ENCODE measurements at regions not wholly inside any gene's neighbourhood (a gene's known extent, or its start where the extent isn't known, plus 50 kb on each side); places are given as distances from the start of the nearest gene placed in this dataset.
A peak's percentile ranks its signal among the peaks of the same experiment; 100 is the strongest.
"Not testable (repeated sequence)": the region's sequence is repeated elsewhere in the genome, so short reads cannot be mapped to it uniquely, and the experiment has no call there.

DNA sequence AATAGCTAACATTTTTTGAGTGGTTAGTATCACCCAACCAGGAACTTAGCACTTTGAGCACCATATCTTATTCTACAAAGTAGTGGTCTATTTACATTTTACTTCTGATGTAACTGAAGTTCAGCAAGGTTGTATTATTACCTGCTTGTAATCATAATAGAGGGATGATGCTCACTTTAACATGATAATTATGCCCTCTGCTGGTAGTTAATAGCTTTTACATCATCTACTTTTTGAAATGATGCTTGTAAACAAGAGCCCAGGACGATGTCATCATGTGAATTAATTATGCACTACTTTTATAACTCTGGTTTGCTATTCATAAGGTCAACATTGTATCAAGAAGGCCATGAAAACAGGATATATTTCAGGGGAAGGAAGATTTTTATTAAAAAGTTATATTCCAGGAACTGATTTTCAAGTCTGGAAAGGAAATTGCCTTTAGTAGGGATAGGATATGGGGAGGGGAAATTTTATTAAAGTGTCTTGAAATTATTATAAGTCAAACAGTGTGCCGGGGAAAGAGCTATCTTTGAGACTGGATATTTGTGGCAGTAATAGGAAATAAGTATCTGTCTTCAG is 80.3 kb upstream of the SCIN start:
- peaks cover 29% of the 10 kb centered on the region for H3K4me1 ChIP-seq (ENCODE audit: control insufficient read depth, insufficient read depth, low read length)
- H3K27ac ChIP-seq (ENCODE audit: low read depth, low read length), result no peak overlapping the region
- H3K9ac ChIP-seq (ENCODE audit: low read depth, low read length), result no peak overlapping the region
- no peaks in the 10 kb centered on the region for H3K36me3 ChIP-seq (ENCODE audit: control insufficient read depth, insufficient read depth, low read length)
- no peak overlapping the region for H3K4me3 ChIP-seq (ENCODE audit: low read depth, low read length)
- H3K9me3 ChIP-seq (ENCODE audit: control insufficient read depth, insufficient read depth, low read length), result no peaks in the 10 kb centered on the region
- H3K27me3 ChIP-seq (ENCODE audit: control insufficient read depth, insufficient read depth, low read length), result no peaks in the 10 kb centered on the region

DNA sequence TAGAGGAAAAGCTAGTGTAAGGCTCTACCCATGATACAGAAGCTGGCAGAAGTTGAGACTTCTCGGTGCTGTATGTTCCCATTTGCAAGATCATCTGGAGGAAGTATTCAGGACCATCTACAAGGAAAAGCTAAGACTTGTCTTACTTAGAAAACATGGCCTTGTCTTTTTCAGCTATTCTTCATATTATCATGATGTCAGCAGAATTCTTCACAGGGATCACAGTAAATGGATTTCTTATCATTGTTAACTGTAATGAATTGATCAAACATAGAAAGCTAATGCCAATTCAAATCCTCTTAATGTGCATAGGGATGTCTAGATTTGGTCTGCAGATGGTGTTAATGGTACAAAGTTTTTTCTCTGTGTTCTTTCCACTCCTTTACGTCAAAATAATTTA is 79.6 kb upstream of the SCIN start:
- Histone ChIP-seq H3K9me3 (ENCODE audit: control insufficient read depth, insufficient read depth, low read length) (no peaks in the 10 kb centered on the region), H3K27me3 (ENCODE audit: control insufficient read depth, insufficient read depth, low read length) (no peaks in the 10 kb centered on the region), H3K4me1 (ENCODE audit: control insufficient read depth, insufficient read depth, low read length) (peaks cover 29% of the 10 kb centered on the region), H3K9ac (ENCODE audit: low read depth, low read length) (no peak overlapping the region), H3K4me3 (ENCODE audit: low read depth, low read length) (no peak overlapping the region), H3K27ac (ENCODE audit: low read depth, low read length) (no peak overlapping the region), H3K36me3 (ENCODE audit: control insufficient read depth, insufficient read depth, low read length) (no peaks in the 10 kb centered on the region)

DNA sequence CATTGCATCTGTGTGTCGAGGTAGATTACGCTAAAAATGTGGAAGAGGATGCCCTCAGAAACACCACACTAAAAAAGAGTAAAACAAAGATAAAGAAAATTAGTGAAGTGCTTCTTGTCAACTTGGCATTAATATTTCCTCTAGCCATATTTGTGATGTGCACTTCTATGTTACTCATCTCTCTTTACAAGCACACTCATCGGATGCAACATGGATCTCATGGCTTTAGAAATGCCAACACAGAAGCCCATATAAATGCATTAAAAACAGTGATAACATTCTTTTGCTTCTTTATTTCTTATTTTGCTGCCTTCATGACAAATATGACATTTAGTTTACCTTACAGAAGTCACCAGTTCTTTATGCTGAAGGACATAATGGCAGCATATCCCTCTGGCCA is 79.0 kb upstream of the SCIN start:
- no peak overlapping the region for H3K4me3 ChIP-seq (ENCODE audit: low read depth, low read length)
- H3K9me3 ChIP-seq (ENCODE audit: control insufficient read depth, insufficient read depth, low read length), result no peaks in the 10 kb centered on the region
- no peaks in the 10 kb centered on the region for H3K27me3 ChIP-seq (ENCODE audit: control insufficient read depth, insufficient read depth, low read length)
- H3K27ac ChIP-seq (ENCODE audit: low read depth, low read length), result no peak overlapping the region
- H3K36me3 ChIP-seq (ENCODE audit: control insufficient read depth, insufficient read depth, low read length), result no peaks in the 10 kb centered on the region
- H3K9ac ChIP-seq (ENCODE audit: low read depth, low read length), result no peak overlapping the region
- peaks cover 29% of the 10 kb centered on the region for H3K4me1 ChIP-seq (ENCODE audit: control insufficient read depth, insufficient read depth, low read length)

DNA sequence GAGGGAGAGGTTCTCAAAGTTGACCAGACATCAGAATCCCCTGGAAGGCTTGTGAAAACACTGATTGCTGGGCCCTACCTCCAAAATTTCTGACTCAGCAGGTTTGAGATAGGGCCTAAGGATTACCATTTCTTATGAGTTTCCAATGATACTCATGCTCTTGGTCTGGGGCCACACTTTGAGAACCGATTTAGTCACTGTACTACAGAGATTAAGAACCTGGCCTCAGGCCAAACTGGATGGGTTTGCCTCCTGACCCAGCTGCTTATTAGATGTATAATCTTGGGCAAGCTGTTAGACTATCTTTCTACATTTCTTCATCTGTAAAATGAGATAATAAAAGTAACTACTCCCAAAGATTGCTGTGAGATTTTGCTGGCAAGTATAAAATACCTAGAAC is 77.1 kb upstream of the SCIN start:
- Histone ChIP-seq H3K27ac (ENCODE audit: low read depth, low read length) (no peak overlapping the region), H3K27me3 (ENCODE audit: control insufficient read depth, insufficient read depth, low read length) (no peaks in the 10 kb centered on the region), H3K9me3 (ENCODE audit: control insufficient read depth, insufficient read depth, low read length) (no peaks in the 10 kb centered on the region), H3K4me3 (ENCODE audit: low read depth, low read length) (no peak overlapping the region), H3K4me1 (ENCODE audit: control insufficient read depth, insufficient read depth, low read length) (peaks cover 29% of the 10 kb centered on the region), H3K36me3 (ENCODE audit: control insufficient read depth, insufficient read depth, low read length) (no peaks in the 10 kb centered on the region), H3K9ac (ENCODE audit: low read depth, low read length) (no peak overlapping the region)

DNA sequence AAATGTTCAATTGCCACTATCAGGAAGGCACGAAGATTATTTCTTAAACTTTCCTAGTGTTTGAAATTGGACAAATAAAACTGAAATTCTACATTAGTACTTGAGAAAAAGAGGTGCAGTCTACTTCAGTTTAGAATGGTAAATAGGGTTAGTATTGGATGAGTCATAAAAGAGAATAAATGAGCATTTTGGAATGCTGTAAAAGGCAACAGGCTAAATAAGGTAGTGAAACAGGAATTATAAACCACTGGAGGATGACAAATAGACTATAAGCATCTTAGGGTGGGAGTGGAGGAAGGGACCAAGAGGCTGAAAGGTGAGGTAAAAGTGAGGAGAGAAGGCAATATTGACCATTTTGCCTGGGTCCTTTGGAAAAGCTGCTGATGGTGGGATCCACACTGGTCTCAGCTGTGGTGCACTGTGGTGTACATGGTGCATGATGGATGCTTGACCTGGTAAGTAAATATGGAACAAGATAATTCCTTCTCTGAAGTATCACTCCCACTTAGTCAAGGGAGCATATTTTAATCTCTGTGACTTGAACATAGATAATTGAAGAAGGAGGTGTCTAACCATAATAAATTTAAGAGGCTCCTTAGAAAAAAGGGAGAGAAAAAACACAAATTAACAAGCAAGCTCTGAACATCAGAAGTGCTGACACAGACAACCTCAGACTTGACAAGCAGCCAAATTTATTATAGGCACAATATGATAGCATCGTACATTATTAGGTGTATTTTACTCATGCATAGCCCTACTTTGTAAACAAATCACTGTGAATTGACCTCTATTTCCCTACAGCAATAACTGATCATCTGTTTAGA is 76.4 kb upstream of the SCIN start:
- Histone ChIP-seq H3K27me3 (ENCODE audit: control insufficient read depth, insufficient read depth, low read length) (no peaks in the 10 kb centered on the region), H3K4me1 (ENCODE audit: control insufficient read depth, insufficient read depth, low read length) (peaks cover 22% of the 10 kb centered on the region), H3K9ac (ENCODE audit: low read depth, low read length) (no peak overlapping the region), H3K36me3 (ENCODE audit: control insufficient read depth, insufficient read depth, low read length) (no peaks in the 10 kb centered on the region), H3K9me3 (ENCODE audit: control insufficient read depth, insufficient read depth, low read length) (no peaks in the 10 kb centered on the region), H3K4me3 (ENCODE audit: low read depth, low read length) (no peak overlapping the region), H3K27ac (ENCODE audit: low read depth, low read length) (no peak overlapping the region)

DNA sequence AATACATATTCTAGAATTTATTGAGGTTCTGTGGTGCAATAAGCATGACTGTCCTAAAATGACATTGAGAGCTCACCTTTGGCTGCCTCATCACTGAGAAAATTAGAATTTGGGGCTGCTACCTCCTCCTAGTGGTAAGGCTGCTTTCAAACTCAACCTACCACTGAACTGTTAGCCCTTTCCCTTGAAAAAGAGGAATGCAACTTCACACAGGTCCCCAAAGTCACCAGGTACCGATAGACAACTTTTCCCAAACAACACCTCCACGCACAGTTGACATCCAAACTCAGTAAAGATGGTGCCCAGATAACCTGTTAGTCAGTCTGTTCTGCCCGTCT is 75.9 kb upstream of the SCIN start:
- no peak overlapping the region for H3K4me3 ChIP-seq (ENCODE audit: low read depth, low read length)
- H3K4me1 ChIP-seq (ENCODE audit: control insufficient read depth, insufficient read depth, low read length), result peaks cover 16% of the 10 kb centered on the region
- H3K9me3 ChIP-seq (ENCODE audit: control insufficient read depth, insufficient read depth, low read length), result no peaks in the 10 kb centered on the region
- H3K27me3 ChIP-seq (ENCODE audit: control insufficient read depth, insufficient read depth, low read length), result no peaks in the 10 kb centered on the region
- no peaks in the 10 kb centered on the region for H3K36me3 ChIP-seq (ENCODE audit: control insufficient read depth, insufficient read depth, low read length)
- H3K9ac ChIP-seq (ENCODE audit: low read depth, low read length), result no peak overlapping the region
- no peak overlapping the region for H3K27ac ChIP-seq (ENCODE audit: low read depth, low read length)

DNA sequence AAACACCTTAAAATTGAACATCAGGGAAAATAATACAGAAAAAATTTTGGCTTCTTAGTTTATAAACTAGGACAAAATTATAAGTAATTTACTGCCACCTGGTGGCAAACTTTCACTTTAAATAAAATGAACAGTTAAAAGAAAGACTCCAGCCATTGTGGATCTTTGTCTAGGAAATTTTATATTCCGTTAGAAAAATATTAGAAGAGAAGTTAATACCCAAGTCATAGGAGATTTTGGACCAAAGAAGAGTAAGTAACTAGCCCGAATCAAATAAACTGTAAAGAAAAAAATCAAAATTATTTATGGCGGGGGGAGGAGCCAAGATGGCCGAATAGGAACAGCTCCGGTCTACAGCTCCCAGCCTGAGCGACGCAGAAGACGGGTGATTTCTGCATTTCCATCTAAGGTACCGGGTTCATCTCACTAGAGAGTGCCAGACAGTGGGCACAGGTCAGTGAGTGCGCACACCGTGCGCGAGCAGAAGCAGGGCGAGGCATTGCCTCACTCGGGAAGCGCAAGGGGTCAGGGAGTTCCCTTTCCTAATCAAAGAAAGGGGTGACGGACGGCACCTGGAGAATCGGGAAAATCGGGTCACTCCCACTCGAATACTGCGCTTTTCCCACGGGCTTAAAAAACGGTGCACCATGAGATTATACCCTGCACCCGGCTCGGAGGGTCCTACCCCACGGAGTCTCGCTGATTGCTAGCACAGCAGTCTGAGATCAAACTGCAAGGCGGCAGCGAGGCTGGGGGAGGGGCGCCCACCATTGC is 73.4 kb upstream of the SCIN start:
- H3K4me3 ChIP-seq (ENCODE audit: low read depth, low read length), result peak overlapping the region; percentile 50
- not testable (repeated sequence) for H3K4me1 ChIP-seq (ENCODE audit: control insufficient read depth, insufficient read depth, low read length); H3K27ac ChIP-seq (ENCODE audit: low read depth, low read length); H3K9me3 ChIP-seq (ENCODE audit: control insufficient read depth, insufficient read depth, low read length); H3K36me3 ChIP-seq (ENCODE audit: control insufficient read depth, insufficient read depth, low read length); H3K9ac ChIP-seq (ENCODE audit: low read depth, low read length); H3K27me3 ChIP-seq (ENCODE audit: control insufficient read depth, insufficient read depth, low read length)

DNA sequence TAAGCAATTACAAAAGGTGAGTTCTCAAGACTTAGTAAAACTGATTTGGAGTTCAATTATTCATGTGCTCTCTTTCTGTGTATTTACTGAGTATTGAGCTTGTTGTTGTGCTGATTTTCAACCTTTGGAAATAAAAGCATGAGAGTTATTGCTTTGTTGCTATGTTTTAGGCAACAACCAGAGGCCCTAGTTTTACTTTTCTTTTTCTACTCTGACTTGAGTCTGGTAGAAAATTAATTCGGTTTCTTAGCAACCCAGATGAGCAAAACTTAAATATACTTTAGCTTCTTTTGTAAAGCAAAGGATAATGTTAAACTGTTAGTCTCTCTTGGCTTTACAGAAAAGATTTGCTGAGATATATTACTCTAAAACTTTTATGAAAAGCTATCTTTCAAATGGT is 66.4 kb upstream of the SCIN start:
- no peaks in the 10 kb centered on the region for H3K9me3 ChIP-seq (ENCODE audit: control insufficient read depth, insufficient read depth, low read length)
- H3K4me3 ChIP-seq (ENCODE audit: low read depth, low read length), result no peak overlapping the region
- H3K27me3 ChIP-seq (ENCODE audit: control insufficient read depth, insufficient read depth, low read length), result no peaks in the 10 kb centered on the region
- no peaks in the 10 kb centered on the region for H3K36me3 ChIP-seq (ENCODE audit: control insufficient read depth, insufficient read depth, low read length)
- no peak overlapping the region for H3K9ac ChIP-seq (ENCODE audit: low read depth, low read length)
- H3K27ac ChIP-seq (ENCODE audit: low read depth, low read length), result peak overlapping the region; percentile 56
- H3K4me1 ChIP-seq (ENCODE audit: control insufficient read depth, insufficient read depth, low read length), result peaks cover 10% of the 10 kb centered on the region

DNA sequence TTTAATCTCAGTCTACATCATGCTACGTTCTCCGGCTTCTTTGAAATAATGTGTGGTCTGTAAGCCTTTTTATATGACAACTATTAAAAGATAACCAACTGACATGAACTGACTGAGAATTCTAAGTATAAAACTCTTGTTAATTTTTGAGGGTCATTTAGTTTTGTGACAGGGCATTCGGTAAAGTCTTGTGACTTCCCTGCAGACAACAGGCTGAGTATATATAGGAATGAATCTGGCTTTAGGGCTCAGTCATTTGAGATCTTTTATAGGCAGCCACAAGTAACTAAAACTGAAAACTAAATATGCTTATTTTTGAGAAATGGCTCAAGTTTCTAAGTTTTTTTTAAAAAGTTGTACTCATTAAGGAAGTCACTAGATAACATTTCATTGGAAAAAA is 62.5 kb upstream of the SCIN start:
- H3K36me3 ChIP-seq (ENCODE audit: control insufficient read depth, insufficient read depth, low read length), result no peaks in the 10 kb centered on the region
- no peaks in the 10 kb centered on the region for H3K9me3 ChIP-seq (ENCODE audit: control insufficient read depth, insufficient read depth, low read length)
- H3K4me1 ChIP-seq (ENCODE audit: control insufficient read depth, insufficient read depth, low read length), result peaks cover 10% of the 10 kb centered on the region
- H3K27me3 ChIP-seq (ENCODE audit: control insufficient read depth, insufficient read depth, low read length), result no peaks in the 10 kb centered on the region
- H3K27ac ChIP-seq (ENCODE audit: low read depth, low read length), result no peak overlapping the region
- H3K4me3 ChIP-seq (ENCODE audit: low read depth, low read length), result no peak overlapping the region
- no peak overlapping the region for H3K9ac ChIP-seq (ENCODE audit: low read depth, low read length)

DNA sequence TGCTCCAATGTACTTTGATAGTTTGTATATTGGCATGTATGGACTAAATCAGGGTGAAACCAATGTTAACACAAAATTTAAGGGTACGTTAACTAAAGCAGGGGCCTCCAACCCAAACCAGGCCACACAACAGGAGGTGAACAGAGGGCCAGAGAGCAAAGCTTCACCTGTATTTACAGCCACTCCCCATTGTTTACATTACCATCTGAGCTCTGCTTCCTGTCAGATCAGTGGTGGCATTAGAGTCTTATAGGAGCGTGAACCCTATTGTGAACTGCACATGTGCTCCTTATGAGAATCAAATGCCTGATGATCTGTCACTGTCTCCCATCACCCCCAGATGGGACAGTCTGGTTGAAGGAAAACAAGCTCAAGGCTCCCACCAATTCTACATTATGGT is 62.0 kb upstream of the SCIN start:
- H3K9me3 ChIP-seq (ENCODE audit: control insufficient read depth, insufficient read depth, low read length), result no peaks in the 10 kb centered on the region
- no peak overlapping the region for H3K9ac ChIP-seq (ENCODE audit: low read depth, low read length)
- H3K36me3 ChIP-seq (ENCODE audit: control insufficient read depth, insufficient read depth, low read length), result no peaks in the 10 kb centered on the region
- H3K4me3 ChIP-seq (ENCODE audit: low read depth, low read length), result no peak overlapping the region
- H3K27me3 ChIP-seq (ENCODE audit: control insufficient read depth, insufficient read depth, low read length), result no peaks in the 10 kb centered on the region
- H3K4me1 ChIP-seq (ENCODE audit: control insufficient read depth, insufficient read depth, low read length), result peaks cover 10% of the 10 kb centered on the region
- H3K27ac ChIP-seq (ENCODE audit: low read depth, low read length), result no peak overlapping the region

DNA sequence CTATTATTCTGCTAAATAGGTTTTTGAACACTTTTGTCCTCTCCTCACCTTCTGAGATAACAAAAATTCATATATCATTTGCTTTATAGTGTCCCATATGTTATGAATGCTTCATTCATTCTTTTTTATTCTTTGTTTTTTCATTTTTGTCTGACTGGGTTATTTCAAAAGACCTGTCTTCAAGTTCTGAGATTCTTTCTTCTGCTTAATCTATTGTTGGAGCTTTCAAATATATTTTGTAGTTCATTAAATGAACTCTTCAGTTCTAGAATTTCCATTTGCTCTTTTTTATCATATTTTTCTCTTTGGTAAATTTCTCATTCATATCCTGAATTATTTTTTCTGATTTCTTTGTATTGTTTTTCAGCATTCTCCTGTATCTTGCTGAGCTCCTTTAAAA is 53.1 kb upstream of the SCIN start:
- Histone ChIP-seq H3K9me3 (ENCODE audit: control insufficient read depth, insufficient read depth, low read length) (0 out of 2 replicates have a peak, but pooled peaks cover 3% of the 10 kb centered on the region), H3K9ac (ENCODE audit: low read depth, low read length) (no peak overlapping the region), H3K4me3 (ENCODE audit: low read depth, low read length) (no peak overlapping the region), H3K4me1 (ENCODE audit: control insufficient read depth, insufficient read depth, low read length) (no peaks in the 10 kb centered on the region), H3K27ac (ENCODE audit: low read depth, low read length) (no peak overlapping the region), H3K27me3 (ENCODE audit: control insufficient read depth, insufficient read depth, low read length) (no peaks in the 10 kb centered on the region), H3K36me3 (ENCODE audit: control insufficient read depth, insufficient read depth, low read length) (no peaks in the 10 kb centered on the region)

Data from HUES48 (cell line).